ENCODE measurements at regions not wholly inside any gene's neighbourhood (a gene's known extent, or its start where the extent isn't known, plus 50 kb on each side); places are given as distances from the start of the nearest gene placed in this dataset.
"Not testable (repeated sequence)": the region's sequence is repeated elsewhere in the genome, so short reads cannot be mapped to it uniquely, and the experiment has no call there.

- DNase-seq, result no peak
Measured at GRCh38 chr3:187533797-187534196, 136.4 kb downstream of the SST start.

GRCh38 chr3:187531831-187532230 is 138.4 kb downstream of the SST start:
- DNase-seq, result no peak

- no peak for DNase-seq
Measured at GRCh38 chr3:187522890-187523289, 147.3 kb downstream of the SST start.

- no peak for DNase-seq
Measured at GRCh38 chr3:187522293-187522692, 147.9 kb downstream of the SST start.

- no peak for DNase-seq
Measured at GRCh38 chr3:187521546-187521945, 148.6 kb downstream of the SST start.

- no peak for DNase-seq
Measured at GRCh38 chr3:187520027-187520945, 149.9 kb downstream of the SST start.

- DNase-seq, result no peak
Measured at GRCh38 chr3:187519428-187519890, 150.7 kb downstream of the SST start.

- no peak for DNase-seq
Measured at GRCh38 chr3:187518616-187519015, 150.4 kb downstream of the RTP4 start.

- no peak for DNase-seq
Measured at GRCh38 chr3:187518207-187518606, 150.0 kb downstream of the RTP4 start.

- DNase-seq, result no peak
Measured at GRCh38 chr3:187516446-187517185, 148.4 kb downstream of the RTP4 start.

GRCh38 chr3:187507905-187508304 is 139.7 kb downstream of the RTP4 start:
- DNase-seq, result no peak

- no peak for DNase-seq
Measured at GRCh38 chr3:187507266-187507665, 139.1 kb downstream of the RTP4 start.

- DNase-seq, result no peak
Measured at GRCh38 chr3:187504435-187504834, 136.2 kb downstream of the RTP4 start.

GRCh38 chr3:187498211-187498724 is 130.1 kb downstream of the RTP4 start:
- no peak for DNase-seq

GRCh38 chr3:187497052-187497451 is 128.9 kb downstream of the RTP4 start:
- no peak for DNase-seq

GRCh38 chr3:187494056-187494455 is 125.9 kb downstream of the RTP4 start:
- DNase-seq, result not testable (repeated sequence)

GRCh38 chr3:187491371-187491770 is 123.2 kb downstream of the RTP4 start:
- DNase-seq, result no peak

GRCh38 chr3:187490366-187490765 is 122.2 kb downstream of the RTP4 start:
- no peak for DNase-seq

GRCh38 chr3:187484547-187485295 is 116.5 kb downstream of the RTP4 start:
- no peak for DNase-seq

GRCh38 chr3:187481426-187481825 is 113.2 kb downstream of the RTP4 start:
- no peak for DNase-seq

- not testable (repeated sequence) for DNase-seq
Measured at GRCh38 chr3:187475613-187476012, 107.4 kb downstream of the RTP4 start.

GRCh38 chr3:187473778-187474406 is 105.7 kb downstream of the RTP4 start:
- DNase-seq, result no peak
